GM12864 (cell line): ENCODE measurements at regions not wholly inside any gene's neighbourhood (a gene's known extent, or its start where the extent isn't known, plus 50 kb on each side); places are given as distances from the start of the nearest gene placed in this dataset.

ENCODE experiments used
- DNase-seq: peaks from one replicate; pipeline ENCODE4 v3.0.0-alpha.2; 2011; ENCODE audit warnings: low read depth
- H3K4me3 ChIP-seq: 2 replicates; pipeline ENCODE4 v1.5.1; 2011; ENCODE audit warnings: mild to moderate bottlenecking, low read depth, low read length, control low read depth
- TF ChIP-seq, protein P1 (sequence below): IDR thresholded peaks from 2 replicates; pipeline ENCODE4 v1.5.1; 2011; ENCODE audit warnings: low read depth, mild to moderate bottlenecking, moderate library complexity, low read length, control low read depth, inconsistent platforms; ENCODE audit errors: missing control alignments

DNA sequence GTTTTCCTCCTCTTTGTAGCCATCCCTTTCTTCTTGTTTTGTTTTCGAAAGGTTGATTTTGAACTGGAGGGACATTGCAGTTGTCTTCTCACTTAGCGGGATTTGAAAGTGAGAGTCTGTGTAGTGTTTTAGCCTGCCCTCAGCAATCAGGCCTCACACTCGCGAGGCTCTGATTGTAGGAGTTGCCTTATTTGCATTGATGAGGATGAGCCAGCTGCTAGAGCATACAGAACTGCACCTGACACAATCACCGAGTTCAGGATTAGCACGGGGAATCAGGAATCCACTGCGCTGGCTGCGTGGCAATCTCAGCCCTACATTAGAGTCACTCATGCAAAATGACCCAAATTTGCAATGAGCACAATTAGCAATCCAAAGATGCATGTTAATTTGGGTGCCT, 122.5 kb upstream of the TMEM161B start:
- TF ChIP-seq, protein P1, sequence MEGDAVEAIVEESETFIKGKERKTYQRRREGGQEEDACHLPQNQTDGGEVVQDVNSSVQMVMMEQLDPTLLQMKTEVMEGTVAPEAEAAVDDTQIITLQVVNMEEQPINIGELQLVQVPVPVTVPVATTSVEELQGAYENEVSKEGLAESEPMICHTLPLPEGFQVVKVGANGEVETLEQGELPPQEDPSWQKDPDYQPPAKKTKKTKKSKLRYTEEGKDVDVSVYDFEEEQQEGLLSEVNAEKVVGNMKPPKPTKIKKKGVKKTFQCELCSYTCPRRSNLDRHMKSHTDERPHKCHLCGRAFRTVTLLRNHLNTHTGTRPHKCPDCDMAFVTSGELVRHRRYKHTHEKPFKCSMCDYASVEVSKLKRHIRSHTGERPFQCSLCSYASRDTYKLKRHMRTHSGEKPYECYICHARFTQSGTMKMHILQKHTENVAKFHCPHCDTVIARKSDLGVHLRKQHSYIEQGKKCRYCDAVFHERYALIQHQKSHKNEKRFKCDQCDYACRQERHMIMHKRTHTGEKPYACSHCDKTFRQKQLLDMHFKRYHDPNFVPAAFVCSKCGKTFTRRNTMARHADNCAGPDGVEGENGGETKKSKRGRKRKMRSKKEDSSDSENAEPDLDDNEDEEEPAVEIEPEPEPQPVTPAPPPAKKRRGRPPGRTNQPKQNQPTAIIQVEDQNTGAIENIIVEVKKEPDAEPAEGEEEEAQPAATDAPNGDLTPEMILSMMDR: no peak
- H3K4me3 ChIP-seq: no peak overlapping the region
- no peak for DNase-seq

- no peak for DNase-seq
- H3K4me3 ChIP-seq: no peak overlapping the region
- TF ChIP-seq, protein P1: no peak
These were observed 121.8 kb upstream of the TMEM161B start for GRCh38 chr5:88390481-88390880.

GRCh38 chr5:88390096-88390441, 121.4 kb upstream of the TMEM161B start:
- DNase-seq: no peak
- TF ChIP-seq, protein P1: no peak
- no peak overlapping the region for H3K4me3 ChIP-seq

DNA sequence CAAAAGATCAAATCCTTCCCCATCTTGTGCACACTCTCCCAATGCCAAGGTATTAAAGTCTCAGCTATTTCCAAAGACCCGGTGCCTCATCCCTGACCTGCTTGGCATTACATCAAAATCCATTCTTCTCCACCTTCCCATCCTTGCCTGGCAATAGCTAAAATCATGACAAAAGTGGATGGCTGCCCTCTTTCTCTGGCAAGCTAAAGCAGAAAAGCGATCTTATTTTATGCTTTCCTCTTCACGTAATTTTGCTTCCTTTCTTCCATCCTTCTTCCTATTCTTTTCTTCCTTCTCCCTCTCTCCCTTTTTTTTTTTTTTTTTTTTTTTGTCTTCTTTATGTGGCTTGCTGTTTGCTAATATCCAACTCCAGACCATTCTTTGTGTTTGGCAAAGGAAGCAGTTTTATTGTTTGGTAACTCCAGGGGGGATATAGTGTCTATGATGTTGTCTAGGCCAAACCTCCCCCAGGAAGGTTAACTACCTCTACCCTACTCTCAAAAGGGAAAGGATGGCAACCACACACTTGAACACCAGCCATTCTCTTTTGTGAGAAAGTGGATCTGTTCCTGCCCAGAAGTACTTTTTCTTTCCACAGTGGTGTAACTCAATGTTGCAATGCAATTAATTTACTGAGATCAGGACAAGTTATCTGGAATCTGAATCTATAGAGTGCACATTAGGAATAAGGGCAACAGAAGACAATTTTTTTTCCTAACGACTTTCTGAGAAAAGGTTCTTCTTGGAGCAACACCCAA, 120.9 kb upstream of the TMEM161B start:
- TF ChIP-seq, protein P1: no peak
- DNase-seq: no peak
- no peak overlapping the region for H3K4me3 ChIP-seq

DNA sequence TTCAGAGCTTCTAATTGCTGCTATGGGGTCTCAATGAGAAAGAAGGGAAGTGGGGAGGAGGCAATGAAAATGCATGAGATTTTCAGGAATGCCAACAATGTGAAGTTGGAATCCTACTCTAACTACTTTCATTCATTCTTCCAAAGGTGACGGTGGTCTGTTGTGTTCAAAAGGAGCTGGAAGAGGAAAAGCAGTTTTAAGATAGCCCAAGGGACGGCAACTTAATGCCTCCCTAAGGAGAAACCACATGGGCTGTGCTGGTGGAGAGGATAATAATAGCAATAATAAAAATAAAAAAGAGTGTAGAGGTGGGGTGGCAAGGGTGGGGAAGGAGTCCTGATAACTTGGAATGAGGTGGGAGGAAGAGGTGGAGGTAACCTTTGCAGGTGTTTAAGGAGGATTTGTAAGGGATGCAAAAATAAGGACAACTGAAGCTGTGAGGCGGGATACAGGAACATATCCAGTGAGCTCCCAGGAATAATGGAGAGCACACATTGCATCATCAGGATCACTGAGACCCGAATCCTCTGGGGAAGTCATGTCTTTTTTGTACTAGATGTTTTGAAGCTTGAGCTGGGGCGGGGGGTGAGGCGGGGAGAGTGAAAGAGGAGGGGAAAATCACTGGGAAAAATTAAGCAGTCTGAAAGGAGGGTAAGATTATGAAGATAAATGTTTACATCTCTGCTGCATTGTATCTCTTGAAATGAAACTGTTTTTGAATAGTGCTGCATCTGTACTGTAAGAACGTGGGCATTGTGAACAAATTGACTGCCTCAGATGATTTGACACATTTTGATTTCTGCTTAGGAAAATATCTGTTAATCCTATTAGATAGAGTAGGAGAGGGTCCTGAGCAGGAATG, 120.1 kb upstream of the TMEM161B start:
- TF ChIP-seq, protein P1: no peak
- DNase-seq: no peak
- H3K4me3 ChIP-seq: no peak overlapping the region

- DNase-seq: no peak
- H3K4me3 ChIP-seq: no peak overlapping the region
- TF ChIP-seq, protein P1: no peak
These were observed 116.2 kb upstream of the TMEM161B start for GRCh38 chr5:88384886-88385285.
